Spleen (tissue), 7 donors: ENCODE measurements at regions not wholly inside any gene's neighbourhood (a gene's known extent, or its start where the extent isn't known, plus 50 kb on each side); places are given as distances from the start of the nearest gene placed in this dataset.

Source experiments
- POLR2AphosphoS5 ChIP-seq, 3 donors: sonication (generic); formaldehyde crosslinking; IDR thresholded peaks; one replicate each; pipeline ENCODE4 v1.5.1; 2017; ENCODE audit warnings: antibody characterized with exemption in 3 of 3
- TF ChIP-seq, protein P1 (sequence below), 11 experiments: fragments of 200-600 bp in 7 of 11; fragments of 450-650 bp in 4 of 11; sonication (generic) in 4 of 11; IDR thresholded peaks in 8 of 11; conservative IDR thresholded peaks in 3 of 11; 1 replicate in 7 of 11; 2 replicates in 4 of 11; pipeline versions ENCODE4 v1.4.0 to v1.8.0; 2016 to 2021; ENCODE audit warnings: antibody characterized with exemption in 11 of 11, inconsistent platforms in 4 of 11, mild to moderate bottlenecking in 1 of 11
- donor health status: DM: no; HTN: no; CAD: no; lungs with moderate emphysema.
- donor health status: DM: no; HTN: no; CAD: no.
- donor health status: DM: no; HTN: no; CAD: no.

- TF ChIP-seq POLR2AphosphoS5 (IDR thresholded peaks at IDR 0.05) = no peak
- TF ChIP-seq, protein P1, sequence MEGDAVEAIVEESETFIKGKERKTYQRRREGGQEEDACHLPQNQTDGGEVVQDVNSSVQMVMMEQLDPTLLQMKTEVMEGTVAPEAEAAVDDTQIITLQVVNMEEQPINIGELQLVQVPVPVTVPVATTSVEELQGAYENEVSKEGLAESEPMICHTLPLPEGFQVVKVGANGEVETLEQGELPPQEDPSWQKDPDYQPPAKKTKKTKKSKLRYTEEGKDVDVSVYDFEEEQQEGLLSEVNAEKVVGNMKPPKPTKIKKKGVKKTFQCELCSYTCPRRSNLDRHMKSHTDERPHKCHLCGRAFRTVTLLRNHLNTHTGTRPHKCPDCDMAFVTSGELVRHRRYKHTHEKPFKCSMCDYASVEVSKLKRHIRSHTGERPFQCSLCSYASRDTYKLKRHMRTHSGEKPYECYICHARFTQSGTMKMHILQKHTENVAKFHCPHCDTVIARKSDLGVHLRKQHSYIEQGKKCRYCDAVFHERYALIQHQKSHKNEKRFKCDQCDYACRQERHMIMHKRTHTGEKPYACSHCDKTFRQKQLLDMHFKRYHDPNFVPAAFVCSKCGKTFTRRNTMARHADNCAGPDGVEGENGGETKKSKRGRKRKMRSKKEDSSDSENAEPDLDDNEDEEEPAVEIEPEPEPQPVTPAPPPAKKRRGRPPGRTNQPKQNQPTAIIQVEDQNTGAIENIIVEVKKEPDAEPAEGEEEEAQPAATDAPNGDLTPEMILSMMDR (IDR thresholded peaks at IDR 0.05 in 8 of 11, conservative IDR thresholded peaks at IDR 0.05 in 3 of 11) = no peak
Observed at GRCh38 chr7:95674101-95674500, 77.8 kb upstream of the PDK4 start.
